ENCODE measurements at regions not wholly inside any gene's neighbourhood (a gene's known extent, or its start where the extent isn't known, plus 50 kb on each side); places are given as distances from the start of the nearest gene placed in this dataset.

DNA sequence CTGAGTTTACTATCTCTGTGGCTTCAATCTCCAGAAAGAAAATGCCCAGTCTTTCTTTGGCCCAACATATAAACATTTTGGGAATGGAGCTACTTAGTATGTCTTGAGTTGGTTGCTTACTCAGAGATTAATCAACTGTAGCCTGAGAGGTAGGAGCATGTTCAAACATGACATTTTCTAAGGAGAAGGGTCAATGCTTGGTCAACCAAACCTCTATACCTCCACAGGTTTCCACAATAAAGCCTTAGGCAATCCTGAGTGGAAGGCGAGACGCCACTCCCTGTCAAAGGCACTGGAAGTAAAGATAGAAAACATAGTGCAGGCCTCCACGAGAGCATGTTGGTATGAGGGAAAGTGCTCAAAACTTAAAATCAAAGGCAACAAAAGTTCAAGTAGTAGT lies 411.4 kb downstream of the KCTD16 start:
- DNase-seq: no peak

DNA sequence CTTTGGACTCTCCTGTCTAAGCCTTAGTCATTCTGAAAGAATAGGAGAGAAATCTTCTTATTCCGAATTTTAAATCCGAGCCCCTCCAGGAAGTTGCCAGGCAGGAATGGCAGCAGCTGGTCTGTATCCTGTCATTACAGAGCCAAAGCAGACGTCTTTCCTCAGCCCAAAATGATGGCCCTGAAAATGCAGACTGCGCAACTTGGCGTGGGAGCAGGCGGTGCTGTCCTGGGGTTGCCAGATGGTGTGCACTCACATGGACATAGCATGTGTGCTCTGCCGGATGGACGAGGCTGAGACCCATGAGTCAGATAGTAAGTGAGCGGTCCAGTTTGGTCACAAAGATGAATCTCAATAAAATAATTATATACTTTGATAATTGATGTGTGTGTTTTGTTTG lies 410.4 kb downstream of the KCTD16 start:
- no peak for DNase-seq

DNA sequence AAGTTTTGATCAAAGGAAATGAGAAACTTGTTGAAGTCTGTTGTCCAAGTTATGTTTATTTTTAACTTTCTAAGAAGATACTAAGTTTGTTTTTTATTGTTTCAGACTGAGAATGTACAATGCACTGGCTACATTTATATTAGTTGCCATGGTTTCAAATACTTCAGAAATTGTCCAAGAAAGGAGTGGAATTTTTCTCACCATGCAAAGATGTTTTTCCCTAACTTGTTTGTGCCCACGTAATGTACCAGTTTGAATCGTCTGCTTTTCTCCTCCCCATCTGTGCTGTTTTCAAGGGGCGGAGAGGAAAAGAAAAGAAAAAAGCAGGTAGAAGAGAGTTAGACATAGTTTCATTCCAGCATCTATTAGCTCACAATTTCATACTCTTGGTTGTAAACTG lies 407.0 kb downstream of the KCTD16 start:
- no peak for DNase-seq

DNA sequence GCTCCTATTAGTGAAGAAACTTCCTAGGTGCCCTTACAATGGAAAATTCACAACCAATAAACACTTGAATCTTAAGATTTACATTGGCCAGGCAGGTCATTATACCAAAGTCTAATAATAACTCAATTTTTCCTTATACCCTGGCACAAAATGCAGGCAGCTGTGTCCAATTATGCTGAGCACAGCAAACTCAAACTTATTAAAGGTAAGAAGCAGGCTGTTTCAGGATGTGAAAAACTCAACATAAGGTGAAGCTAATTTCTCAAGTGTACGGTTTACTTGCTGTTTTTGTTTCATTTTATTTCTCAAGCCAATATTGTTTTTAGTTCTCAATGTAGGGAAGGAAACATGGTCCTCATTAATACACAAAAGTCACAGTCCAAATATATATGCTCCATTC lies 405.1 kb downstream of the KCTD16 start:
- peak; percentile 81 for DNase-seq

DNA sequence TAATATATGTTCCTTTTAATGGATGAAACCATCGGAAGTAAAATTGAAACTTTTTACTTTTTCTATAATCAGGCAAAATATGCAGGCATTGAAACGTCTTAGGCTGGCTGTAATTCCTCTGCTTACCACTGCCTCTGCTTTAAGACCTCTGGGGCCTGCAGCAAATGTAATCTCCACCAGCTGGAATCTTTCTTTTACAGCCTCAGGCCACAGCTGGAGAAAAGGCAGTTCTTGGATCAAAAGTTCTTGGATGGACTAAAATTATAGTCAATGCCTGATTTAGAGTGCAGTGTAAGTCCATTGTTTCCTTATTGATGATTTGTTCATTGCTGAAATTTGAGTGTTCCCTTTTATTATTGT lies 396.7 kb downstream of the KCTD16 start:
- no peak for DNase-seq

DNA sequence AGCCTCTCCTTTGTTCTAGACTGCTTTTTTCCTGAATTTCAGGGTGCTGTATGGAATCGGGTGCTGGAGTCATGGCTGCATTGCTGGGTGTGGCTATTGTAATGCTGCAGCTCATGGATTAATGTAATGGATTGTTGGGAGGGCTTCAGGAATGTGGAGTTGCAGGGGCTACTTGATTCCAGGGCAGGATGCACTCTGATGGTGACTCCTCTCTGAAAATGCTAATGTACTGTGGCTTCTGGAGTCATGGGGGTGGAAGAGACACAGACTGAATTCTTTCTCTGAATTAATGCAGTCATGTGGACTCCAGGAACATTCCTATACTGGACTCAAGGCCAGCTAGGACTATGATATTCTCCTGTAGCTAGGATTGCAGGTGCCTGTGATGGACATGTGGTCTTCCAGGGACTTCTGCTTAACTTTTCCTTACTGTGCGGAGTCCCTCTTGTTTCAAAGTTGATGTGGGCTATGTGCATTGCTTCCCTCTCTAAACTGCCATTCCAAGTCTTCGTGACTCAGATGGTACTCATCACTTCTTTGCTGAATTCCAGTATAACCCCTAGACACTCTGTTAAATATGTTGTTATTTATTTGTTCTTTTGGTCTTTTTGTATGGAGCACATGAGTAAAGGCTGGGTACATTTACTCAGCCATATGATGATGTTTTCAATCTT lies 396.2 kb downstream of the KCTD16 start:
- DNase-seq: no peak

DNA sequence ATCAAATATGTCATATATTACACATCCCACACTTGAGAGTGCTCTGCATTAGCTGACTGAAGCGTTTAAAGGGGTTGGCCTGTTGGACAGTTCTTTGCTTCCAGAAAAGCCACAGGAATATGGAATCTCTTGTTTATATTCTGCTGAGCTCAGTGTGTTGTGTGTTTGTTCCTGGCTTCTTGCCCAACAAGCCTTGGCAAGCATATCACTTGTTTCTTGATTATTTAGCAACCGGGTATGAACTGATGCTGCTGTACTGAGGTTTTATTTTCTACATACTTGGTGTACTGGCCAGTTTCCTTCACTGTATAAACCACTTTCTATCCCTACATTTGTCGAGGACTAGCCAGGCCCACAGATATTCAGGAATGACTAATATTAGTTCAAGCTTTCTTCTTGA lies 378.9 kb downstream of the KCTD16 start:
- DNase-seq: peak; percentile 20

DNA sequence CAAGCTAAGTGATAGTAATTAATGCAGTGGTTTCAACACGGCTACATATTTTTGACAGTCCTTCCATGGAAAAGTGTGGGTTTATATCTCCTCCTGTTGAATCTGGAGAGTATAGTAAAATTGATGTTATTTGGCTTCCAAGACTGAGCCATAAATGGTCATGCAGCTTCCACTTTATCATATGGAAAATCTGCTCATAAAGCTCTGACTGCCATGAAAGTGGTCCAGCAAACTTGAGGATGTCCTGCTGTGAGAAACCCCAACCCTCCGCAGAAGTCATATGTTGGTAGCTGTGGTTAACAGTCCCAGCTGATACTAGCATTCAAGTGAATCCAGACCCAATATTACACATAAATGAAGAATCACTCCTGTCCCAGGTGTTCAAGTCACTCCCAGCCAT lies 378.3 kb downstream of the KCTD16 start:
- no peak for DNase-seq

DNA sequence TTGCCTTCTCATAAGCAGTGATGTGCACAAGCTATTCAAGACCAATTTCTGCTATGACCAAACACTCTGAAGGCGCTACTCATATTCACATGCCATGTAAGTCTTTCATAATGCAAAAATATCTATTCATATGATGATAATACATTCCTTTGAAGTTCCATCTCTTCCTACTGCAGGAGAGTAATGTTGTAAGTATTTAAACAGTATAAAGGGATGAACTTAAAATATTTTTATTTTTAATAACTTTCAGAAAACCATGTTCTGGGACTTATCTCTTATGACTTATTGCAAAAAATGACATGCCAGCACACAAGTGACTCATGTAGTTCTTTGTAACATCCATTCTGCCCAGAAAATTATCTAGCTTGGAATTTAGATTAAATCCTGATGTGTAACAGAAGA lies 376.4 kb downstream of the KCTD16 start:
- no peak for DNase-seq

DNA sequence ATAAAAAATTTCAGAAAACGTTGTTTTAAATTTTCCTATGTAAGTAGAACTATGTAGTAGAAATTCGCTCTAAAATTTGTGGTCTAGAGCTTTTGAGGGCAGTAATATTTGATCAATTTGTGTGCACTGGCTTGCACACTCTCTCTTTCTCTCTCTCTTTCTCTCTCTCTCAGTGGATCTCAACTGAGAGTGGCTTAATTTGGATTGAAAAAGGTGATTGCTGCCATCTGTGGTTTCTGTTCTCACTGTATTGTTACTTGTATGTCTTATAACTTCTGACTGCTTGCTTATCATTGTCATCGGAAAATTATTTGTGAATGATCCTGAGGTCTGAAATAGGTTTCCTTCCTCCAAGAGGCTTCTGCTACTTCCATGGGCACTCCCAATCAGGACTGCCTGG lies 368.2 kb downstream of the KCTD16 start:
- no peak for DNase-seq

All from RPMI8226 (cell line).